ENCODE measurements at regions not wholly inside any gene's neighbourhood (a gene's known extent, or its start where the extent isn't known, plus 50 kb on each side); places are given as distances from the start of the nearest gene placed in this dataset.

DNA sequence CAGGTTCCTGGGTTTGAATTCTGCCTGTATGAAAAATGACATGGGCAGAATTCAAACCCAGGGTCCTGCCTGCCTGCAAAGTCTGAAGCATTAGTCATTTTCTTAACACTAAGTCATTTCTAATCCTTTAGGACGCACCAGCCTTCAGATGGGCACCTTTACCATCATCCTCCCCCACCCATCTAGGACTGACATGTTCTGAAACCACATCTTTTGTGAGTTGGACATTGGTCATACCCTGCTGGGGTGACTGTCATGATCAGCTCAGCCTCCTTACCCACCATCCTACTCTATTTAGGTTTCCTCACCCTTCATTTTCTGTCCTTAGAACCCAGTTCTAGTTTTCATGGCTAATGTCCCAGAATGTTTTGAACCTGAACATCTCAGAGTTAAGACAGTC, 104.9 kb downstream of the TRIB2 start (continued):
- TF ChIP-seq, protein P1, sequence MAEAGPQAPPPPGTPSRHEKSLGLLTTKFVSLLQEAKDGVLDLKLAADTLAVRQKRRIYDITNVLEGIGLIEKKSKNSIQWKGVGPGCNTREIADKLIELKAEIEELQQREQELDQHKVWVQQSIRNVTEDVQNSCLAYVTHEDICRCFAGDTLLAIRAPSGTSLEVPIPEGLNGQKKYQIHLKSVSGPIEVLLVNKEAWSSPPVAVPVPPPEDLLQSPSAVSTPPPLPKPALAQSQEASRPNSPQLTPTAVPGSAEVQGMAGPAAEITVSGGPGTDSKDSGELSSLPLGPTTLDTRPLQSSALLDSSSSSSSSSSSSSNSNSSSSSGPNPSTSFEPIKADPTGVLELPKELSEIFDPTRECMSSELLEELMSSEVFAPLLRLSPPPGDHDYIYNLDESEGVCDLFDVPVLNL (IDR thresholded peaks at IDR 0.05; ENCODE audit: low read depth, low read length) = no peak
- TF ChIP-seq ZNF217 (IDR thresholded peaks at IDR 0.05) = no peak
- no peak for TF ChIP-seq YBX1 (IDR thresholded peaks at IDR 0.05)
- TF ChIP-seq, protein P2, sequence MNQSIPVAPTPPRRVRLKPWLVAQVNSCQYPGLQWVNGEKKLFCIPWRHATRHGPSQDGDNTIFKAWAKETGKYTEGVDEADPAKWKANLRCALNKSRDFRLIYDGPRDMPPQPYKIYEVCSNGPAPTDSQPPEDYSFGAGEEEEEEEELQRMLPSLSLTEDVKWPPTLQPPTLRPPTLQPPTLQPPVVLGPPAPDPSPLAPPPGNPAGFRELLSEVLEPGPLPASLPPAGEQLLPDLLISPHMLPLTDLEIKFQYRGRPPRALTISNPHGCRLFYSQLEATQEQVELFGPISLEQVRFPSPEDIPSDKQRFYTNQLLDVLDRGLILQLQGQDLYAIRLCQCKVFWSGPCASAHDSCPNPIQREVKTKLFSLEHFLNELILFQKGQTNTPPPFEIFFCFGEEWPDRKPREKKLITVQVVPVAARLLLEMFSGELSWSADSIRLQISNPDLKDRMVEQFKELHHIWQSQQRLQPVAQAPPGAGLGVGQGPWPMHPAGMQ (IDR thresholded peaks at IDR 0.05; ENCODE audit: borderline replicate concordance) = no peak
- no peak for TF ChIP-seq LARP7 (IDR thresholded peaks at IDR 0.05)
- no peak for TF ChIP-seq ATF3 (IDR thresholded peaks at IDR 0.05; ENCODE audit: borderline replicate concordance, extremely low read depth, low read depth, low read length)
- no peak for TF ChIP-seq CREB1 (IDR thresholded peaks at IDR 0.05; ENCODE audit: low read depth)

- ChIA-PET CTCF (interaction anchor here (1.3 kb wide), 1 partner anchor 10 kb away, joined by 3 read pairs; no protein-coding TSS in a partner anchor), RAD21 (ENCODE audit: unreplicated experiment) (no interaction called here), POLR2A (no interaction called here), SMC1A (ENCODE audit: uncharacterized antibody, unreplicated experiment) (interaction anchor here (0.9 kb wide), 1 partner anchor 9 kb away, joined by 3 read pairs; no protein-coding TSS in a partner anchor)
- ATAC-seq (no peak), FAIRE-seq (no peak), DNase-seq (ENCODE audit: low read depth, low spot score) (no peak)
- Histone ChIP-seq H3K4me1 (ENCODE audit: control insufficient read depth, insufficient read depth, low read length) (no peaks in the 10 kb centered on the region), H4K20me1 (ENCODE audit: control insufficient read depth, insufficient read depth) (no peaks in the 10 kb centered on the region), H3K4me2 (ENCODE audit: control insufficient read depth, insufficient read depth) (no peak overlapping the region), H3K27me3 (replicated peaks in 1 of 2; ENCODE audit: control insufficient read depth in 2 of 2, insufficient read depth in 2 of 2, low read length in 1 of 2) (no peaks in the 10 kb centered on the region), H3K79me2 (ENCODE audit: control insufficient read depth, insufficient read depth, low read length) (no peaks in the 10 kb centered on the region), H2AFZ (ENCODE audit: control insufficient read depth, low read depth, low read length) (no peak overlapping the region), H3K36me3 (ENCODE audit: control insufficient read depth in 2 of 2, insufficient read depth in 2 of 2, low read length in 1 of 2) (no peaks in the 10 kb centered on the region), H3K9me3 (replicated peaks; ENCODE audit: control insufficient read depth, insufficient read depth, low read length) (no peaks in the 10 kb centered on the region), H3K9ac (ENCODE audit: control insufficient read depth, insufficient read depth, low read length) (no peak overlapping the region), H3K4me3 (no peak overlapping the region), H3K27ac (ENCODE audit: control insufficient read depth, insufficient read depth) (no peak overlapping the region)
- intact Hi-C loops (cut with micrococcal nuclease; ENCODE audit: unreplicated experiment) (no loop called here), in situ Hi-C loops (cut with MboI) (no loop called here)
- BruUV-seq (replicated peaks) = no TSS peak
- TF ChIP-seq GABPA (IDR thresholded peaks at IDR 0.05; ENCODE audit: low read depth) = no peak
- TF ChIP-seq PAX5 (IDR thresholded peaks at IDR 0.05; ENCODE audit: borderline replicate concordance, low read depth, low read length) = no peak
- TF ChIP-seq WRNIP1 (IDR thresholded peaks at IDR 0.05; ENCODE audit: borderline replicate concordance, low read depth, low read length) = no peak
- TF ChIP-seq DPF2 (IDR thresholded peaks at IDR 0.05) = no peak
- no peak for TF ChIP-seq NR2C2 (IDR thresholded peaks at IDR 0.05; ENCODE audit: borderline replicate concordance, control insufficient read depth, insufficient read length, low read depth)
- TF ChIP-seq ETV6 (conservative IDR thresholded peaks at IDR 0.05 in 1 of 2, IDR thresholded peaks at IDR 0.05 in 1 of 2; ENCODE audit: borderline replicate concordance in 1 of 2, low read depth in 1 of 2) = no peak
- no peak for TF ChIP-seq CBFB (IDR thresholded peaks at IDR 0.05; ENCODE audit: low read depth)
- TF ChIP-seq RELB (IDR thresholded peaks at IDR 0.05; ENCODE audit: low read depth) = no peak
- no peak for TF ChIP-seq TAF1 (IDR thresholded peaks at IDR 0.05; ENCODE audit: borderline replicate concordance, low read depth, low read length)
- TF ChIP-seq BACH1 (IDR thresholded peaks at IDR 0.05; ENCODE audit: borderline replicate concordance) = no peak
- TF ChIP-seq RB1 (IDR thresholded peaks at IDR 0.05; ENCODE audit: borderline replicate concordance) = no peak
- 45% methylated on average over 3 of the region's 3 CpGs for WGBS (ENCODE audit: insufficient coverage, insufficient replicate concordance, low lambda C conversion rate, missing lambda C conversion rate)
These were observed 107.6 kb downstream of the TRIB2 start for GRCh38 chr2:12824351-12824777.
